HCT116 (cell line): ENCODE measurements at regions not wholly inside any gene's neighbourhood (a gene's known extent, or its start where the extent isn't known, plus 50 kb on each side); places are given as distances from the start of the nearest gene placed in this dataset.

Source experiments
- ATAC-seq: fragments of 200-7000 bp; cut with Tn5 transposase; 2 replicates; pipeline ENCODE4 v1.9.1; 2020; ENCODE audit warnings: mild to moderate bottlenecking, moderate library complexity
- BruUV-seq: library from RNA; stranded (reverse); fragments of 400-500 nt; replicated peaks from 2 replicates; lab custom pipeline; 2021; lab: Mats Ljungman, UMichigan
- CTCF ChIA-PET: fragments of 300-600 bp; sonication (Branson Sonifier 250); formaldehyde crosslinking; loops from one replicate; lab custom pipeline; 2021; ENCODE audit warnings: antibody characterized with exemption; lab: Charles Lee
- POLR2A ChIA-PET: fragments of 300-600, 350-600 bp; sonication (Branson Sonifier 250); formaldehyde crosslinking; loops from one replicate; lab custom pipeline; 2021; ENCODE audit warnings: antibody characterized with exemption; lab: Charles Lee
- RAD21 ChIA-PET, 2 experiments: fragments of 300-600 bp; sonication (Branson Sonifier 250); formaldehyde crosslinking; loops; one replicate each; lab custom pipeline; 2023; ENCODE audit warnings: low total read pairs in 2 of 2; ENCODE audit not compliant: uncharacterized antibody in 2 of 2, unreplicated experiment in 2 of 2, low non-redundant PET in 1 of 2; lab: Charles Lee
- DNase-seq: peaks from one replicate; pipeline ENCODE4 v3.0.0-alpha.2; 2010; ENCODE audit warnings: low read depth, low spot score
- H2AFZ ChIP-seq: fragments of 200-600 bp; shearing (Covaris generic), sonication (generic); 2 replicates; pipeline ENCODE4 v1.6.1; 2017; ENCODE audit warnings: low read depth, mixed run types, mixed read lengths, antibody characterized with exemption, low read length; ENCODE audit not compliant: poor library complexity, severe bottlenecking
- H3K27ac ChIP-seq: 2 replicates; pipeline ENCODE4 v1.5.1; 2012; ENCODE audit warnings: low read depth, low read length
- H3K27me3 ChIP-seq: fragments of 200-600 bp; sonication (generic); 2 replicates; pipeline ENCODE4 v1.6.1; 2016; ENCODE audit warnings: mixed run types, low read length, mixed read lengths; ENCODE audit not compliant: insufficient read depth
- H3K36me3 ChIP-seq, 2 experiments: fragments of 200-500 bp in 1 of 2; fragments of 200-600 bp in 1 of 2; sonication (Bioruptor generic) in 1 of 2; sonication (generic) in 1 of 2; 2 replicates each; pipeline versions ENCODE4 v1.5.1 to v1.6.1; 2014 to 2016; ENCODE audit warnings: low read length in 2 of 2, inconsistent platforms in 1 of 2, mixed read lengths in 1 of 2, mixed run types in 1 of 2; ENCODE audit not compliant: insufficient read depth in 2 of 2, control insufficient read depth in 1 of 2
- H3K4me1 ChIP-seq, 2 experiments: fragments of 200-600 bp in 1 of 2; sonication (generic) in 1 of 2; 2 replicates each; pipeline versions ENCODE4 v1.5.1 to v1.6.1; 2012 to 2017; ENCODE audit warnings: low read length in 2 of 2, inconsistent platforms in 1 of 2, mild to moderate bottlenecking in 1 of 2, mixed read lengths in 1 of 2, mixed run types in 1 of 2, moderate library complexity in 1 of 2; ENCODE audit not compliant: insufficient read depth in 2 of 2, control insufficient read depth in 1 of 2
- H3K4me2 ChIP-seq: fragments of 200-600 bp; sonication (generic); 2 replicates; pipeline ENCODE4 v1.6.1; 2017; ENCODE audit warnings: mixed run types, low read length, mixed read lengths
- H3K4me3 ChIP-seq, 2 experiments: fragments of 200-600 bp in 1 of 2; sonication (generic) in 1 of 2; replicated peaks in 1 of 2; 2 replicates each; pipeline ENCODE4 v1.5.1; 2011 to 2016; ENCODE audit warnings: low read length in 2 of 2, control low read depth in 1 of 2, low read depth in 1 of 2, mild to moderate bottlenecking in 1 of 2, mixed read lengths in 1 of 2, mixed run types in 1 of 2
- H3K79me2 ChIP-seq: fragments of 200-600 bp; sonication (generic); 2 replicates; pipeline ENCODE4 v1.6.1; 2017; ENCODE audit warnings: mild to moderate bottlenecking, mixed run types, low read length, moderate library complexity, mixed read lengths; ENCODE audit not compliant: insufficient read depth
- H3K9ac ChIP-seq: fragments of 200-600 bp; sonication (generic); 2 replicates; pipeline ENCODE4 v1.6.1; 2016; ENCODE audit warnings: low read length, mixed read lengths
- H3K9me2 ChIP-seq: fragments of 200-600 bp; sonication (generic), shearing (Covaris generic); 2 replicates; pipeline ENCODE4 v1.6.1; 2017; ENCODE audit warnings: mixed run types, mild to moderate bottlenecking, moderate library complexity; ENCODE audit not compliant: insufficient read depth
- H3K9me3 ChIP-seq, 2 experiments: fragments of 200-500 bp in 1 of 2; fragments of 200-600 bp in 1 of 2; sonication (Bioruptor generic) in 1 of 2; sonication (generic) in 1 of 2; 2 replicates each; pipeline ENCODE4 v1.6.1; 2014 to 2017; ENCODE audit warnings: low read length in 2 of 2, mixed read lengths in 2 of 2, inconsistent platforms in 1 of 2, low read depth in 1 of 2, mild to moderate bottlenecking in 1 of 2, mixed run types in 1 of 2, moderate library complexity in 1 of 2; ENCODE audit not compliant: control insufficient read depth in 1 of 2, insufficient read depth in 1 of 2
- H4K20me1 ChIP-seq: fragments of 200-600 bp; sonication (generic), shearing (Covaris generic); 2 replicates; pipeline ENCODE4 v1.6.1; 2017; ENCODE audit warnings: mixed run types, mild to moderate bottlenecking, moderate library complexity; ENCODE audit not compliant: insufficient read depth
- ATF3 ChIP-seq: IDR thresholded peaks from 2 replicates; pipeline ENCODE4 v1.6.1; 2012
- CBX3 ChIP-seq: IDR thresholded peaks from 2 replicates; pipeline ENCODE4 v1.6.1; 2012; ENCODE audit warnings: low read depth
- EZH2phosphoT487 ChIP-seq: fragments of 200-600 bp; IDR thresholded peaks from 2 replicates; pipeline ENCODE4 v1.6.1; 2018; ENCODE audit warnings: antibody characterized with exemption, borderline replicate concordance
- POLR2A ChIP-seq: IDR thresholded peaks from 2 replicates; pipeline ENCODE4 v1.7.0; 2011; ENCODE audit warnings: borderline replicate concordance; ENCODE audit not compliant: insufficient read depth, insufficient read length; ENCODE audit errors: extremely low read depth
- REST ChIP-seq: IDR thresholded peaks from 2 replicates; pipeline ENCODE4 v1.6.1; 2012; ENCODE audit warnings: low read depth
- SP1 ChIP-seq: IDR thresholded peaks from 2 replicates; pipeline ENCODE4 v1.6.1; 2012; ENCODE audit warnings: low read depth
- SRF ChIP-seq: IDR thresholded peaks from 2 replicates; pipeline ENCODE4 v1.6.1; 2012; ENCODE audit warnings: low read depth
- TCF7L2 ChIP-seq: IDR thresholded peaks from 2 replicates; pipeline ENCODE4 v1.7.0; 2011; ENCODE audit warnings: borderline replicate concordance, inconsistent platforms; ENCODE audit not compliant: insufficient read depth, insufficient read length; ENCODE audit errors: extremely low read depth
- ZBTB33 ChIP-seq: IDR thresholded peaks from 2 replicates; pipeline ENCODE4 v1.6.1; 2011; ENCODE audit warnings: mild to moderate bottlenecking, low read length, moderate library complexity; ENCODE audit not compliant: insufficient replicate concordance; ENCODE audit errors: extremely low read depth
- ZNF274 ChIP-seq: fragments of 200-500 bp; sonication (Bioruptor generic); IDR thresholded peaks from 2 replicates; pipeline ENCODE4 v1.6.1; 2014; ENCODE audit warnings: mild to moderate bottlenecking, low read depth, low read length, inconsistent platforms
- intact Hi-C: fragments of 100-400 bp; cut with micrococcal nuclease; formaldehyde crosslinking; loops from 2 replicates; pipeline ENCODE4 v1.10.0; 2022

DNA sequence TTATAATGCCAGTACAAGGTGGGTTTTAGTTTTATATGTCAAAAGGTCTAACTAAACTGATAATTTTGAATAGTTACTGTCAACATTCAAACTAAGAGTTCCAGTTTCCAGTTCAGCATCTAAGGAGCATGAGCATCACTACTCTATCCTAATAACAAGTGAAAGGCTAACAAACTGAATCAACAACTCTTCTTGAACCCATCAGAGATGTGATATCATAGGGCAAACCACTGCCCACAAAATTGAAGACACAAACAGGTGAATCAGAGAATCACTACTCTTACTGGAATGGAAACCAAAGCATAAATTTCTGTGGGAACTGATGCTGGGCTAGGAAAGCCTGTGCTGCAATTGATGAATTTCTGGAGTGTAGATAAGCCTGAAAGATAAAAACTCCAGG lies 140.7 kb upstream of the GRIP1 start:
- TF ChIP-seq SP1 (no peak), POLR2A (no peak), ATF3 (no peak), ZNF274 (no peak), CBX3 (no peak), EZH2phosphoT487 (no peak), REST (no peak), SRF (no peak), TCF7L2 (no peak), ZBTB33 (no peak)
- TF ChIP-seq, all 23 proteins: peak for 0
- intact Hi-C loops = no loop called here
- ChIA-PET RAD21 (no interaction called here), POLR2A (no interaction called here), CTCF (no interaction called here)
- Histone ChIP-seq H4K20me1 (no peaks in the 10 kb centered on the region), H3K27me3 (peaks cover 31% of the 10 kb centered on the region; the same call in 1 of the 2 replicates), H3K27ac (no peak overlapping the region), H3K9ac (no peak overlapping the region), H3K9me3 (no peaks in the 10 kb centered on the region), H3K36me3 (no peaks in the 10 kb centered on the region), H2AFZ (no peak overlapping the region), H3K9me2 (no peaks in the 10 kb centered on the region), H3K79me2 (no peaks in the 10 kb centered on the region), H3K4me3 (no peak overlapping the region), H3K4me2 (no peak overlapping the region), H3K4me1 (no peaks in the 10 kb centered on the region)
- no peak for ATAC-seq
- DNase-seq = no peak
- BruUV-seq = no TSS peak
